ENCODE measurements at regions not wholly inside any gene's neighbourhood (a gene's known extent, or its start where the extent isn't known, plus 50 kb on each side); places are given as distances from the start of the nearest gene placed in this dataset.
"Not testable (repeated sequence)": the region's sequence is repeated elsewhere in the genome, so short reads cannot be mapped to it uniquely, and the experiment has no call there.

DNA sequence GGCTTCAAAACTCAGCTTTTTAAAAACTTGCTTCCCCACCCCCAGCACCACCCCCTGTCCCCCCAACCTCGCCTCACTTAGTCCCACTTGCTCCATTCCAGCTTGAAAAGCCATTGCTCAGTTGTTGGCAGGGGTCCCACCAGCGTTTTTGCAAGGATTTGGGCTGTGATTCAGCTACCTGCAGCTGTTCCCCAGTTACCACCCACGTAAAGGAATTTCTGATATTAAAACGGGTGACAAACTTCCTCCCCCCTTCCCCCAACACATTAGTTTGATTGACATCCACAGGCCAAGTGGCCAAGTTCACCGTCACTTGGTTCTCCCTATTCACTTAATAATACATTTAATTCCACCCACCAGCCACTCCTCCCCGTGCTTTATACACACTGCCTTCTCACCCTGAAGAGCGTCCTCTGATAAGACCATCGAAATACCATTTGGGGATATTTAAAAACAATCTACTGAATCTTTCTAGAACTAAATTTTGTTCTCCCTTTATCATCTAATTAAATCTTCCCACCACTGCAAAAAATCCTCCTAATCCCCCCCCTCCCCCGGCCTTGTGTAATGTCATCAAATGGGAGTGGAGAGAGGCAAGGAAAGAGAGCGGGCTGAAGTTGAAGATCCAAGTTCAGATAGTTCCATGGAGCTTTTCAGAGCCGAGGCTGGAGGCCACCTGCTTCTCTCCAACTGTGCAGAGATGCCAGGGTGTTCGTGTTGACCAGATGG, 55.1 kb downstream of the SOX9 start:
- DNase-seq (ENCODE audit: low spot score): peak; percentile 7

DNA sequence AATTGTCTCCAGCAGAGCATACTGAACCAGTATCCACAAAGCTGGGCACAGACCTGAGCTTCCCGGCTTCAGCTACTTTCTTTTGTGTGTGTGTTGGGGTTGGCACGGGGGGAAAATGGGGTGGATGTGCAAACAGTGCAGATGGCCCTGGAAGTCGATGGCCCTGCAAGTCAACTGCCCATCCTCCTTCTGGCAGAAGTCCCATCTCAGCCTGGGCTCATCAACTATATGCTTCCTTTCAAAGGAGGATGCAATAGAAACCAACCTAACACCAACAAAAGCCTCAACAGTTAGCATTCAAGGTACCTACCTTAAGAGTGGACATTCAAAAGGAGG, 55.7 kb downstream of the SOX9 start:
- no peak for DNase-seq (ENCODE audit: low spot score)

DNA sequence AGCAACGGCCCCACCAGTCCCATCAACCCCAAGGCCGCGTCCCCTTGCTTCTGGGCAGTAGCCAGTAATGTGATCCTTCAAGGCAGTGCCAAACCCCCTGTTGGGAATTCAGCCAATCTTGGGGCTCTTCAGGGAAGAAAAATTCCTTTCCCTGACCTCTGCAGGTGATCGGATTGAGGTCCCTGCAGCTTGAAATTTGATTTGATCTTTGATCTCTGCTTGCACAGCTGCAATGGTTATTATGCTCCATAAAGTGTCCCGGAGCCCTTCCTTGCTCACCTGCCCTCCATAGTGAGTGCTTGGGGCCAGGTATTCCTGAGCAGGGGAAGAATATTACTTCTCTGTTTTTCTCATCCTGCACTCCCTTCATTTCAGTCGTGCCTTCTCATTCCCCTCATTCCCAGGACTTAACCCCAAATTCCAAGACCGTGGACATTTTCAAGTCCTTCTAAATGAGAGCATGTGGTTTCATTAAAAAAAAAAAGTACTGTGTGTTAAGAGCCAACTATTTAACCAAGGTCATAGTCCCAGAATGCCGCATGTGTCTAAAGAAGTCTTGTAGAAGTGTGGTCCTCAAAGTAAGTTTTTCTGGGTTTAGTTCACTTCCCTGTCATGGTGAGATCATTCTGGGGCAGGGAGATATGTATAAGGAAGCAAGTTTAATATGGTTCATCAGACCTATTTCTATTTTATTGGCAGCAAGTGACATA, 56.3 kb downstream of the SOX9 start:
- DNase-seq (ENCODE audit: low spot score): peak; percentile 1

DNA sequence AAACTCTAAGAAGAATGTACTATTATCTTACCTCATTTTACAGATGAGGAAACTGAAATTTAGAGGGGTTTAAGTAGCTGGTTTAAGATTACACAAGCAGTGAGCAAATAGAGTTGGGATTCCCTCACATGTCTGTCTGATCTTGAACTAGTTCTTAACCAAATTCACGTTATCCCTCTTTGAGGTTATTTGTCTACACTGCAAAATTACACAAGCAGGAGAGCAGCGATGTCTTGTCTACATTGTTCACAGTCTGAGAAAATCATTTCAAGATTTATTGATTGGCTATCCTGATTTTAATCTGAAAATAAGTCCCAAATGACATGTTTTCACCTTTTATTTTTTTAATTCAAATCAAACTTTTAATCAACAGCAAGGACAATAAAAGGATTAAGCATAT, 56.9 kb downstream of the SOX9 start:
- no peak for DNase-seq (ENCODE audit: low spot score)

DNA sequence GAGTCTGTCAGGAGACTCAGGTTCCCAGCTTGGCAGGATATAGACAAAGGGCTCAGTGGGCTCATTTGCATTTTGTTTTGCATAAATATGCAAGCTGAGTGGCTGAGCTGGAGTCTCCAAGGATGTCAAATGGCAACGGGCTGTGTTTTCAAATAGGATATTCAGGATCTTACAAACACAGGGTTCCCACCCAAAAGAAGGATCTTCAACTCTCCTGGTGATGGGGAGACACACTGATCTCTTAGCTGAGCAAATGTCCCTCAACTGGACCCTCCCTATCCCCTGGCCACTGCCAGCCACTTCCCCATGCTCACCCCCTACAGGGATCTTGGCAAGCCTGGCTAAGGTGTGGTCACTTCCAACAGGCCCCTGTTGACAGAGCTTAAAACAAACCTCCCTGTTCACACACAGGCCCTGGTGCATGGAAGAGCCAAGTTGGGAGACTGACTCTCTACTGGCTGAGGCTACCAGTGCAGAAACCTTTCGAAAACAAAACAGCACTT, 61.6 kb downstream of the SOX9 start:
- no peak for DNase-seq (ENCODE audit: low spot score)

DNA sequence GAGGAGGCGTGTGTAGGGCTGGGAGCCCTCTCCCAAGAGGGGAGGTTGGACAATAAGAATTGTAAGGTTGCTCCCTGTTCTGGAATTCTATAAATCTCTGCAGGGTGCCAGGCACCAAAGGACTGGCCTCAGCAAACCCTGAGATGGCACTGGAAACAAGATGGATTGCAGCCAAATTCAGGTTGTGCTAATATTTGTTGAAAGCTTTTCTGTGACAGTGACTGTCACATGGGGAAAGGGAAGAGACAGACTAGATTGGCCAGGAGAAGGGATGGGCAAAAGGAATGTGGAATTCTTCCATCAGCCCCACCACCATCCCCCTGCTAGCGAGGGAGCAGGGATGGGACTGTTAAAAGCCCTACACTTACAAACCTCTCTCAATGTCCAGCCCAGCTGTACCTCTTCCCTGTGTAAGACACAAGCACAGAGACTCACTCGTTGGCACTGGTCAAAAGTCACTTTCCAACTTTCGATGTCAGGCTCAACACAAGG, 62.4 kb downstream of the SOX9 start:
- no peak for DNase-seq (ENCODE audit: low spot score)

DNA sequence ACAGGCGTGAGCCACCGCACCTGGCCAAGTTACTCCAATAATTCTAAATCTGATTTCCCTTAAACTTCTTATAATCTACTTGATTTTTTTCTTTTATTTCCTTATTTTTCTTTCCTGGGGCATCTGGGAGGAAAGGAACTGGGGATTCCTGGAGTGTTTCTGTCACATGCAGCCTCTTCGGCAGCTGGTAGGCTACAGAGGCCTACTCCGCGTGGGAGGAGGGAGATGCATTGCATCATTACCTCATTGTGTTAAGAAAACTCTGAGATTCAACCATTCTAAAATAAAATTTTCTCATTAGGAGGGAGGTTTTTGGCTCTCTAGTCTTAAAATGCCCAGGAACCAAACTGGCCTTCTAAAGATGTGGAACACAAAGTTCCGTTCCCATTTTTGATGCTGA, 64.0 kb downstream of the SOX9 start:
- DNase-seq (ENCODE audit: low spot score): no peak

DNA sequence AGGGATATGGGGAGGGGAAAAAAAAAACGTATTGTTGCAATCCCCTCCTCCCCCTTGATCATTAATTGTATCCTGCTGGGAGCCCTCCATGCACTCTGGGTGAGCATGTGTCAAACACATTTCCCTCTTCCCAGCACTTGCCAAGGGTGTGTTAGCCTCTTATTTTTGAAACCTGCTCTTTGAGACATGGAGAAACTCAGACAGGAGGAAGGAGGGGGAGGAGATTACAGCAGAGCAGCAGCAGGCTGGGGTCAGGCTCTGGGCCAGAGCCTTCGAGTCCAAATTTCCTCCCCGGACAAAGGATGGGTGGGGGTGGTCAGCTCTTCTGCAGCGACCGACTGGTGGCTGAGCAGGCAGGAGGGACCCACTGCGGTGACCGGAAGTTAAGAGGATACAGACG, 64.7 kb downstream of the SOX9 start:
- DNase-seq (ENCODE audit: low spot score): no peak

DNA sequence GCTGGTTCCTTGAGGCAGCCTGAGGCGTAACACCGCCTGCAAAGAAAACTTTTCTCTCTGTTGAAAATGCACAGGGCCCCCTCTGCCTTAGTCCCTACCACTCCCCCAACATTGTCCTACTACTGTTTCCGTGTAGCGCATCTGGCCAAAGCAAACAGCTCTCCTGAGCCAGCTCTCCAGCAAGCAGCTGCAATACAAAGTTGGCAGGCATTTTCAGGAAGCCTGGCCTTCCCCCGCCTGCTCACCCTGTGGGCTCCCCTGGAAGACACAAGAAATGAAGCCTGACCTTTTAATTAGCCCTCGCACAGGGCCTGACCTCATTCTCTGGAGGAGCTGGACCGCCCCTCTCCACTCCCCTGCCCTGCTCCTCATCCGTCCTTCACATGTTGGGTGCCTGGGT, 66.7 kb downstream of the SOX9 start:
- no peak for DNase-seq (ENCODE audit: low spot score)

DNA sequence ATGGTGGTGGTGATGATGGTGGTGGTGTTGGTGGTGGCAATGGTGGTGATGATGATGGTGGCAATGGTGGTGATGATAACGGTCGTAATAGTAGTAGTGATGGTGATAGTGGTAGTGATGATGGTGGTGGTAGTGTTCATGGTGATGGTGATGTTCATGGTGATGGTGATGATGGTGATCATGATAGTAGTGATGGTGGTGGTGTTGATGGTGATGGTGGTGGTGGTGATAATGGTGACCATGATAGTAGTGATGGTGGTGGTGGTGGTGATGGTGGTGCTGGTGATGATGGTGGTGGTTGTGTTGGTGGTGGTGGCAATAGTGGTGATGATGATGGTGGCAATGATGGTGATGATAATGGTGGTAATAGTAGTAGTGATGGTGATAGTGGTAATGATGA, 68.0 kb downstream of the SOX9 start:
- no peak for DNase-seq (ENCODE audit: low spot score)

DNA sequence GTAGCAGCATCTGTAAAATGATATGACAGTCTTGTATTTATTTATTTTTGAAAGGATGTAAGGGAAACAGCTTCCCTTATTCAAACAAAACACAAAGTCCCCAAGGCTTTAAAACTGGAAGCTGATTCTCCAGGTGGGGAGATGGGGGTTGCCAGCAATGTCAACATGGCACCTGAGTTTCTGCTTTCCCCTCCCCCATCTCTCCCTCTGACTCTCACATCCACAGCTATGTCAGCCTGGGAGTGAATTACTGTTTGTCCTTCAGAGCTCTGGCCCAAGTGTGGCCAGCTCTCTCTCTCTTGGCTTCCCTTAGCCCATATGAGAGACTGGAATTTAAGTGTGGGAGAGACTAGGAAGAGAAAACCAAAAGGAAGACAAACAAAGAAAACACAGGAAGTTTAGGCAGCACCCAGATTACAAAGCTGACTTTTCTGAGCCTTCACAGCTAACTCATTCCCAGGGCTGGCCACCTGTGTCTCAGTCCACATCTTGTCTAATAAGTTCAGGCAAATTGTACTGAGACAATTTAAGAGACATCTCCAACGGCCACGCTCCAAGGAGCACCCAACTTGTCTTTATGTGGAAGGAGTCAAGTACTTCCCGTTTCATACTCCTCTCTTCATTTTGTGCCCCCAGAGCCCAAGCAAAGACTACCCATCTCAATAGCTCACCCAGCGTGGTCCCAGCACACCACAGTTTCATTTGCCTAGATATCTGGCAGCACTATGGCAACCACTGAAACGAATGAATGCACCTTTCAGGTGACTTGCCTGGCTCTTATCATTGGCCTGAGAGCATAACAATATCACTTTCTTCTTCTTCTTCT, 69.2 kb downstream of the SOX9 start:
- DNase-seq (ENCODE audit: low spot score): no peak

DNA sequence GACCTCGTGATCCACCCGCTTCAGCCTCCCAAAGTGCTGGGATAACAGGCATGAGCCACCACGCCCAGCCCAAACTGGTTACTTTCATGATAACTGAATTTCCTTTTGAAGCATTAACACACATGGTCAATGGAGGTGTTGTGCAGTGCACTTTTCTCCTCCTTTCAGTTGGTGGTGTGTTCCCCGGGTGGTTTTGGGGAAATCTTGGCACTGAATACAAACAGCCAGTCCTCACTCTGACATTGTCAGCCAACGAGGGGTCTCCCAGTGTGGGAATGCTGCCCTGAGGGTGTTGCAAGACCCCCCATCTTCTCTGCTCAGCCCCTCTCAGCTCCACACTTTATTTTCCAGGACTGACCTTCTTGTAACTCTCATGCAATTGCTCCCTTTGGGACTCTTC, 70.5 kb downstream of the SOX9 start:
- DNase-seq (ENCODE audit: low spot score): no peak

DNA sequence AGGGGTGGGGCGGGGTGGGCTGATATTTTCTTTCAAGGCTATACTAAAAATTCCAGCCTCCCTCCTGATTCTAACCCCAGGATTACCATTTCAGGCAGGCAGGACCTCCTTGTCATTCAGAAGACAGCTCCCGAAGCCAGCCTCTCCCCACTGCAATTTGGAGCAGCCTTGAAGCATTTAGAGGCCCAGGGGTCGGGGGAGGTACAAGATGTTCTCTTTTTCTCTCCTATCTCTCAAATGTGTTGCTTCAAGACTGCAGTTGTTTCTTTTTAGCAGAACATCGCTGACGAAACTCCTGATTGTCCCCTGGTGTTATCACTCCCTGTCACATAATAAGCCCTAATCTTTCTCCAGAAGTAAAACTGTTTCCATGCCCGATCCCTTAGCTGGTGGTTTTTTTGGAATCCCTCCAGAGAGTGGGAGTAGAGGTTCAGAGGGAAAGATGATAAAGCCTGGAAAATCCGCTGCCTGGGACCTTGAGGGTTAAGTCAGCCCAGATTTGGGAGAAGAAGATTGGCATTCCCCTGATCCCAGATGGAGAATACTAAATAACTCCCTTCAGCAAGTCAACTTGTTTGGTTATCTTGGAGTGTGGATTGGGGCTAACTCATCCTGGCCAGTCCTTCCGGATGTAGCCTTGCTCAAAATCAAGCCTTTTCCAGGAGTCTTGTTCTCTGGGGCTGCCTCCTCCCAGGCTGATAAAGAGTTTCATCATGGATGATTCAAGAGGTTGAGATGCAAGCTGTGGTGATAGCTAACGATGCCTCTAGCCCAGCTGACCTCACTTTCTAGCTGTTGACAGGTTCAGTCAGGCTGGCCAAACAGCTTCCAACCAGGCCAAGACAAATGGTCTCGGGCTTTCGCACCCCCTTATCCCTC, 71.3 kb downstream of the SOX9 start:
- DNase-seq (ENCODE audit: low spot score): no peak

DNA sequence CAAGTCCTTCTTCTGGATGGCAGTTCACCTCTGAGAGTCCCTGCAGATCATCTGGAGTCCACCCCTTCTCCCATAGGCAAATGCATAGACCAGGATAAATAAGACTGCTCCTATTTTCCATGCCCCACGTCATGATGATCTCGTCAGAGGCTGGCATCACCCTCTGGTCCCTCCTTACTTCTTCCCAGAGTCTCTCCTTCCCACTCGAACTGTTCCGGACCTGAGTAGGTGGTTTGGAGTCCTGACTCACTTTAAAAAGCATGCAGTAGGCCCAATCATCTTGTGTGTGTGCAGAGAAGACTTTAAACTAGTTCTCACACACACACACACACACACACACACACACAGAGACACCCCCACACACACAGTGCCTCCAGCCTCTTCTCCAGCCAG, 72.0 kb downstream of the SOX9 start:
- DNase-seq (ENCODE audit: low spot score): no peak

DNA sequence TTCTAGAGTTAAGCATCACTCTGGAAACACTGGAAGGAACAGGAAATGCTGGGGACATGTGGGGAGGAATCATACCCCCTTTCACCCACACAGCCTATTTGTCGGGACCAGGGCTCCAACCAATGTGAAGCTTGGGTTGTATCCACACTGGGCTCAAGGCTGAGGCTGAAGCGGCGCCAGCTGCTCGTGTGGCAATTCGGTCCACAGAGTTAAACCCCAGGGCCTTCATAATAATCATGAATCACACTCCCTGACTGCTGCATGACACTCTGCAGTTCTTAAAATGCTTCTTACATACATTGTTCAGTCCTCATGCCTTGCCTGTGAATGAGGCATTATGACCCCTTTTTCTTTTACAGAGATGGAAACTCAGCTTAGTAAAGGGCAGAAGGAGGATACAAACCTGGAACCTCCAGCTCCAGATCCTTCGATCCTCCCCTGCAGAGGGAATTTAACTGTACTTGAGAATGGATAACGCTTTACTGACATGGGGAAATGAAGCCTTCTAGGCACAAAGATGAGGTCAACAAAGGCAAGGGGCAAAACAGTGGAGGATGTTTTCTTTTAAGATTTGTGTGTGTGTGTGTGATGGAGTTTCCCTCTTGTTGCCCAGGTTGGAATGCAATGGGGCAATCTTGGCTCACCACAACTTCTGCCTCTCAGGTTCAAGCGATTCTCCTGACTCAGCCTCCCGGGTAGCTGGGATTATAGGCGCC, 72.7 kb downstream of the SOX9 start:
- no peak for DNase-seq (ENCODE audit: low spot score)

DNA sequence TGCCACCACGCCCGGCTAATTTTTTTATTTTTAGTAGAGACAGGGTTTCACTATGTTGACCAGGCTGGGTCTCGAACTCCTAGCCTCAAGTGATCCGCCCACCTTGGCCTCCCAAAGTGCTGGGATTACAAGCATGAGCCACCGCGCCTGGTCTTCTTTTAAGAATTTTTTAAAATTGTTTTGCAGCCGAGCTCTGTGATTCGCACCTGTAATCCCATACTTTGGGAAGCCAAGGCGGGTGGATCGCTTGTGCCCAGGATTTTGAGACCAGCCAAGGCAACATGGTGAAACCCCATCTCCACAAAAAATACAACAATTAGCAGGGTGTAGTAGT, 73.3 kb downstream of the SOX9 start:
- DNase-seq (ENCODE audit: low spot score): not testable (repeated sequence)

DNA sequence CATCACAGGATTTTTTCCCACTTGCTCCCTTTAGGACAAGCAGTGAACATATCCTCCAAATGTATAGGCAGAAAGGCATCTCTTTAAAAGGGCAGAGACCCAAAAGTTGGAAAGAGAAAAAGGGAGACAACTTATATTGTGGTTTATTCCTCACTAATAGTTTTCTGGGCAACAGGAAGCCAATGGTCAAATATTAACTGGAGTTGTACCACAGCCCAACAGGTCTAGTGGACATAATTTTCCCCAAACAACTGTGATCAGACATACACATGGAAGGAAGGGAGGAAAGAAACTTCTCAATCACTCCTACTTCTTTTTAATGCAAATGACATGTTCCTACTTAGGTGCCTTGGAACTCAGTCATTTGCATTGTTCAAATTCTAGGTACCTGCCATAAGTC, 78.4 kb downstream of the SOX9 start:
- no peak for DNase-seq (ENCODE audit: low spot score)

DNA sequence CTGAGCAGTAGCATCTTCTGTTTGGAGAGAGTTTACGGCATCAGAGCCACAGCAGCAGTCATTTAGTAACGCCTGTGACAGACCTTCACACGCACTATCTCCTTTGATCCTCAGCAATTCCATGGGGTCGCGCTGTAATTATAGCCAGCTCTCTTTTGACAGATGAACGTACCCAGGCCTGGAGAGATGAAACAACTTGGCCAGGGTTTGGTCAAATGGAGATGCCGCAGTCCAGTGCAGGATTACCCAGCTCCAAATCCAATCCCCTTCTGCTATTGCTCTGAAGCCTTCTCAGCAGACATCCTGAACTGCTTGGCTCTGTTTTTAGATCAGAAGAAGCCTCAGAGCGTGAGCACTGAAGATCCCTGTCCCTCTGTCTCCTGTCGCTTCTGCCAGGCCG, 83.9 kb downstream of the SOX9 start:
- DNase-seq (ENCODE audit: low spot score): no peak

DNA sequence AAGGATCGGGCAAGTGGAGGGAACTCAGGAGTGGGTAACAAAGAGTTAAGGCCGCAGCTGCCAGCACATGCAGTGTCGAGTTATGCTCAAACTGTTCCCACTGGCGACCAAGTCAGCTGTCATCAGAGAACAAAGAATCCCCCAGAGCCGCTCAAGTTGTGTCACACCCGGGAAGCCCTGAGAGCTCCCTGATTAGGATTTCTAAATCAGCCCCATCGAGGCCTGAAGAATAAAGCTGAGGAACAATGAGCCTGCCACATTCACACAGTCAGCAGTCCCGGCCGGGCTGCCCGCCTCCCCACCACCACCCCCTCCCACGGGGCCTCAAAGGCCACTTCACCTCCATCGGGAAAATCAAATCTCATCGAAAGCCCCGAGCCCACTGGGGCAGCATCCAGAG, 84.5 kb downstream of the SOX9 start:
- DNase-seq (ENCODE audit: low spot score): no peak

DNA sequence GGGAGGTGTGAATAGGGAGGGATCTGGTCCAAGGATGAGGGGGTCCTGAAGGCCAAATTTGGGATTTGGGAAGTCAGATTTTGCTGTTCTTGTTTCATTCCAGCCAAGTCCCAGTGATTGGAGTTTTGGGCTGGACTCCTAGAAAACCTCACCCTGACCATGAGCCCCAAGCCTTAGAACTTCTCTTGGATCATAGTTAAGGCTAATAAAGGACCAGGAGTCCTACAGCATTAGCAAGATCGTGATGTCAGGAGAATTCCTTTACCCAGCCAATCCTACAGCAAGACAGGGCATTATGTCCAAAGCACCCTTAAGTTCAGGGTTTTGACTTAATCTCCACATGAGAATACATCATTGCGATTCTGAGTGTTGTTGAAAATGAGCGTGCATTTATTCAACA, 85.0 kb downstream of the SOX9 start:
- no peak for DNase-seq (ENCODE audit: low spot score)

DNA sequence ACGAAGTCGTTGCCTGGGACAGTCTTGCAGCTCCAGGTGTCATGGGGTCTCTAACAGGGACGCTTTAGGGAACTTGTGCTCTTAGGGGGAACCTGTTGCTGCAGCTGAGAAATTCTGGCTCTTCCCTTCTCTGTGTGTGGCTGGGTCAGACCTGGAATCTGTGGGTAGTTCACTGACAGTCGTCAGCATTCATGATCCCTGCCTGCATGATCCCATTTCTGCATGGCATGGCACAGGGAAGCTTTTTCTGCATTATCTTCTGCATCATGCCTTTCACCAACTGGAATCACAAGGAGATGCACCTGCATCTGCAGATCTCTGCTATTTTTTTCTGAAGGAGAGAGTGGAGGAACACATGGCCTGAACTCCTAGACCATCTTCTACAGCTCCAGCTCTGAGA, 85.6 kb downstream of the SOX9 start:
- no peak for DNase-seq (ENCODE audit: low spot score)

All from HT-29 (cell line).